GM21529 (cell line): ENCODE measurements at regions not wholly inside any gene's neighbourhood (a gene's known extent, or its start where the extent isn't known, plus 50 kb on each side); places are given as distances from the start of the nearest gene placed in this dataset.
"Not testable (repeated sequence)": the region's sequence is repeated elsewhere in the genome, so short reads cannot be mapped to it uniquely, and the experiment has no call there.

ENCODE experiments used
- ATAC-seq: cut with Tn5 transposase; IDR thresholded peaks from one replicate; pipeline ENCODE4 v1.9.1; 2021; ENCODE audit not compliant: unreplicated experiment

DNA sequence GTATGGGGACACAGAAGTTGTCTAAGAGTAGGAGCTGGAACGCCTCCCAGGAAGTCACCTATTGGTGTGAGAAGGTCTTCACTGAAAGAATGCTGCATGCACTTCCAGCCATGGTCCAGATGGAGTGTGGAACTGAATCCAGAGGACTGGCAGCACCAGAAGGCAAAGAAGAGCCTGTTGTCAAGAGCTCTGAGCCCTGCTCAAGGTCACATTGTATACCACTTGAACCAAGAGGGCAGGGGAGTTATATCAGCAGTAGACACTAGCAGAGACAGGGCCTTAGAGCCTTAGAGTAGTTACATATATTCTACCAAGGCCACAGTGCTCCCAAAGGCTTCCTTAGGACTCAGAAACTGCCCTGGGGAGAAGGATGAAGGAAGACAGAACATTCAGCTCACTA, 130.8 kb upstream of the POC5 start:
- no peak for ATAC-seq

DNA sequence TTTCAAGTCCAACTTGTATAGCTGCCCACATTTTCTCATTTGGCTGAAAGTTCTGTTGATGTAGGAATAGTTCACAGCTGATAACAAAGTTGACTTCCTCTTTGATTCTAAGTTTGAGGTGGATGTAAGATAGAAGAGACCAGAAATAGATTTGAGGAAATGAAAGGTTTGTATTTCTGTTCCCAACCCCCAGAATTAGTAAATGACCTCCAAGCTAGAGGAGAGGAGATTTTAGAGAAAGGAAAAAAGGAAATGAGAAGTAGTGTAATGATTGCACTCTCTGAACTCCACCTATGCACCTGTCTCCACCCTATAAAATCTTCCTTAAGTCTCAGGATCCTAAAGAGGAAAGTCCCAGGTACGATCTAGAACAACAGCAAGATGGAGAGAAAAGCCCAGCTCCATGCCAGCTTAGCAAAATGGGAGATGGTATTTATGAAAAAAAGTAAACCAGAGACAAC, 130.4 kb upstream of the POC5 start:
- ATAC-seq: peak; percentile 91

DNA sequence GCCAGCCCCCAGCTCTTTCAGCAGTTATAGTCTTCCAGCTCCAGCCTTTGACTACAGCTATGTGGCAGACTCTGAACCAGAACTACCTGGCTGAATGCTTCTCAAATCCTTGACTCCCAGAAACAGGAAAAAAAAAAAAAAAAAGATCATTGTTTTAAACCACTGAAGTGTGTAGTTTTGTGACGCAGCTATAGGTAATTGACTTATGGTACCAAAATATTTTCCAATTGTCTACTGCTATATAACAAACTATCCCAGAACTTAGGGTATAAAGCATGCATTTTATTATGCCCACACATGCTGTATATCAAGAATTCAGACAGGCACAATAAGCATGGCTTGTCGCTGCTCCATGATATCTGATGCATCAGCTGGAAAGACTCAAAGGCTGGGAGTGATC, 127.1 kb upstream of the POC5 start:
- ATAC-seq: no peak

DNA sequence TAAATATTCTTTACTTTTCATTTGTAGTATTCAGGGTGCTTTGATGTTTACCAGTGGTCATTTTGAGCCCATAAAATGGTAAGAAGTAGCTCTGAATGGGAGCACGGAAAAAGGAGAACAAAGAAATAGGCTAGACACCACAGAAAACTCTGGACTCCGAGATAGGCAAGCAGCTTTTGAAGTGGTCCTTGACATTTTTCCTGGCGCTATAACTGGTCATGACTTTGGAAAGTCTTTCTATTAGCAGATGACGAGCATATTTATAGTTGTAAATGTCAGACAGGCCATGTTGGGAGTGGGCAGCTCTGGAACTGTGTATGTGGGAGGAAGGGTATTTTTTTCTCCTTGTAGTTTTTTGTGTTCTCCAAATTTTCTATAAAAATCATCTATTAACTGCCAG, 126.1 kb upstream of the POC5 start:
- no peak for ATAC-seq

DNA sequence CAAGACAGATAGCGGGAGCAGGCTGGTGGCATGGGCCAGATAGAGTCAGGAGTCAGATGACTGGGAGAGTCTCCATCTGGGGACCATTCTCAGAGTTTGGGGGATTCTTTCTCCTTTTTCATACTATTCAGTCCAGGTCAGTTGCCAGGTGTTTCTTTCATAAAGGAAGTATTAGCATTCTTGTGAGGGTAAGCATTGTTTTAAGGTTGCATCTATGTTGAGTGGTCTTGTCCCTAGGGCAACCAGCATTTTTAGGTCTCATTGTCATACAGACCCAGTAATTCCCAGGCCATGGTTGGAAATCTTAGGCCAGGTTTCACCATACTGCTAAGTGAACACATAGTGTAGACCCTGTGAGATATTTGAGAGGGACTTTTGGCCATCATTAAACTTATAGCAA, 122.3 kb upstream of the POC5 start:
- ATAC-seq: peak; percentile 61

DNA sequence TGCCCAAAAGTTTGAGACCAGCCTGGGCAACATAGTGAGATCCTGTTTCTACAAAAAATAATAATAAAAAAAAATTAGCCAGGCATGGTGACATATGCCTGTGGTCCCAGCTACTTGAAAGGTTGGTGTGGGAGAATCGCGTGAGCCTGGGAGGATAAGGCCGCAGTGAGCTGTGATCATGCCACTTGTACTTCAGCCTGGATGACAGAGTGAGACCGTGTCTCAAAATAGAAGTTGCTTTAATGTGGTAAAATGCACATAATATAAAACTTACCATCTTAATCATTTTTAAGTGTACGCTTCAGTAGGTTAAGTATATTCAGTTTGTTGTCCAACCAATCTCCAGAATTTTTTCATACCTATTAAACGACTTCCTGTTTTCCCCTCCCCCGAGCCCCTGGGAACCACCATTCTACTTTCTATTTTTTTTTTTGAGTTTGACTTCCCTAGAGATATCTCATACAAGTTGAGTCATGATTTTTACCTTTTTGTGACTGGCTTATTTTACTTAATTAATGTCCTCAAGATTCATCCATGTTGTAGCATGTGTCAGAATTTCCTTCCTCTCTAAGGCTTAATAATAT, 120.1 kb upstream of the POC5 start:
- no peak for ATAC-seq

DNA sequence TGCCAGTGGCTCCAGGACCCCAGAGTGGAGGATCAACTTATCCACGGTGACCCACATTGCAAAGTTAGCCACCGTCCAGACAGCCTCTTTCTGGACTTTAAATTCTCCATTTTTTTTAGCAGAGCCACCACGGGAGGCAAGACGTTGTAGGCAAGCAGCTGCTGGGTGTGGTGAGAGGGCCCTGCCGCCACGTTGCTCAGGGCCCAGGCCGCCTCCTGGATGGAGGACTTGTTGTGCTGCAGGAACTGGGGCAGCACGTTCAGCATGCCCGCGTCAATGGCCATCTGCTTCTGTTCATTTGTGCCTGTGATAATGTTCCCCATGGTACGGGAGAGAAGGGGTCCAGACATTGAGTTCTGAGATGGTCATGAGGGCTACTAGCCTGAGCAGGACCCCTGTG, 114.3 kb upstream of the POC5 start:
- no peak for ATAC-seq

DNA sequence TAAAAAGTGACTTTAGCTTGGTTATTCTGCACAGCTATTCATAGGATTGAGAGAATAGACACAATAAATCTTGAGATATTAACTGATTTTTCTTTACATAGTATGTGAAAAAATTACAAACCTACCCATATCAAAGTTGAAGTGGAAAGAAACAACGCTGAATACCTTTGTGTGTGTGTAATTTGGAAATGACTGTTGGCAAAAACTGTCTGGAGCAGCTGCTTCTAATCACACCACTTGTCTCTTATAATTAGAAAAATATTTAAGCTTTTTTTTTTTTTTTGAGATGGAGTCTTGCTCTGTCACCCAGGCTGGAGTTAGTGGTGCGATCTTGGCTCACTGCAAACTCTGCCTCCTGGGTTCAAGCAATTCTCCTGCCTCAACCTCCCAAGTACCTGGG, 110.8 kb upstream of the POC5 start:
- ATAC-seq: no peak

DNA sequence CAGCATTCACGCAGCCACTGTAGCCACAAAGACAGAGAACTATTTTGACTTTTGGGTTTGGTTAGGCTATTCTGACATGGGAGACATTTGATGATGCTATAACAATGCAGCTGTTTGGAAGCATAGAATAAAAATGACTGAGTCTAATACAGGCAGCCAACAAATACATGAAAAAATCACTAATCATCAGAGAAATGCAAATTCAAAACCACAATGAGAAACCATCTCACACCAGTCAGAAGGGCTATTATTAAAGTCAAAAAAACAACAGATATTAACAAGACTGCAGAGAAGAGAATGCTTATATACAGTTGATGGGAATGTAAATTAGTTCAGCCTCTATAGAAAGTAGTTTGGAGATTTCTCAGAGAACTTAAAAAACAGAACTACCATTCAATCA, 107.1 kb upstream of the POC5 start:
- peak; percentile 67 for ATAC-seq

DNA sequence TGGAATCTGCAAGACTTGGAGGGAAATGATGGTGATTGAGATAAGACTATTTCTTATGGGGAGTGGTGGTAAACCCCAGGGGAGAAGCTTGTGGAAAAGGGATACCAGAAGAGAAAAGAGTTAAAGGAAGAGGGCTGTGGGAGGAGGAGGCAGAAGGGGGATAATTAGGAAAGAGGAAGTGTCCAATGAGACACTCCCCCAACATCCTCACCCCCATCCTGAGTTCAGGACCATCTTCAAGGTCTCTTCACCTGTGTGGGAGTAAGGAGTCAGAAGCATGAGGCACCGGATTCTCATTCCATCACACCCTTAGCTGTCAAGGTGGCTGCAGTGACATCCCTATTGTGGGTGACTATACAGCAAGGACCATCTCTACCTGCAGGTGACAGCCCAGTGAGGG, 106.6 kb upstream of the POC5 start:
- ATAC-seq: peak; percentile 38

DNA sequence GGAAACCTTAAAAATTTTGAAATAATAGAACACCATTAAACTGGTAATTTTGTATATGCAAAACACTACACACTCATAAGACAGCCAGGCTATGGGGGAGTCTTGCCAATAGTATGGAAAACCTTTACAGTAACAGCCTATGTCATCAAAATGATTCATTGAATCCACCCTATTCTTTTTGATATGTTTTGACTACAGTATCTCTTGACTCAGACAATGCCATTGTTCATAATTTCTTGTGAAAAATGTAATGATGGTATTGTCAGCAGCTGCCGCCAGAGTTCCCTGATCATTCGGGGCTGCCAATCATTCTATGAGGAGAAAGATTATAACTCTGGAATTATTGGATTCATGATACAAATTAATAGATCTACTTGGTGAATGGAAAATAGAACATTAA, 101.4 kb upstream of the POC5 start:
- ATAC-seq: no peak

DNA sequence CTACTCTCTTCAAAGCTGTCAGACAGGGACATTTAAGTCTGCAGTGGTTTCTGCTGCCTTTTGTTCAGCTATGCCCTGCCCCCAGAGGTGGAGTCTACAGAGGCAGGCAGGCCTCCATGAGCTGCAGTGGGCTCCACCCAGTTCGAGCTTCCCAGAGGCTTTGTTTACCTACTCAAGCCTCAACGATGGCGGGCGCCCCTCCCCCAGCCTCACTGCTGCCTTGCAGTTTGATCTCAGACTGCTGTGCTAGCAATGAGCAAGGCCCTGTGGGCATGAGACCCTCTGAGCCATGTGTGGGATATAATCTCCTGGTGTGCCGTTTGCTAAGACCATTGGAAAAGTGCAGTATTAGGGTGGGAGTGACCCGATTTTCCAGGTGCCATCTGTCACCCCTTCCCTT, 82.5 kb upstream of the POC5 start:
- ATAC-seq: not testable (repeated sequence)

DNA sequence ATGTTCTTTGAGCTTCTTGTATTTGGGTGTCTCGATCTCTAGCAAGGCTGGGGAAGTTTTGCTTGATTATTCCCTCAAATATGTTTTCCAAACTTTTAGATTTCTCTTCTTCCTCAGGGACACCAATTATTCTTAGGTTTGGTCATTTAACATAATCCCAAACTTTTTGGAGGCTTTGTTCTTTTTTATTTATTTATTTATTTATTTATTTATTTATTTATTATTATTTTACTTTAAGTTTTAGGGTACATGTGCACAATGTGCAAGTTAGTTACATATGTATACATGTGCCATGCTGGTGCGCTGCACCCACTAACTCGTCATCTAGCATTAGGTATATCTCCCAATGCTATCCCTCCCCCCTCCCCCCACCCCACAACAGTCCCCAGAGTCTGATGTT, 52.1 kb upstream of the POC5 start:
- not testable (repeated sequence) for ATAC-seq
